ELF-1 (cell line): ENCODE measurements at regions not wholly inside any gene's neighbourhood (a gene's known extent, or its start where the extent isn't known, plus 50 kb on each side); places are given as distances from the start of the nearest gene placed in this dataset.
"Not testable (repeated sequence)": the region's sequence is repeated elsewhere in the genome, so short reads cannot be mapped to it uniquely, and the experiment has no call there.

ENCODE experiments used
- DNase-seq: peaks from one replicate; pipeline ENCODE4 v3.0.0-alpha.2; 2016; ENCODE audit warnings: low read depth, low spot score

DNA sequence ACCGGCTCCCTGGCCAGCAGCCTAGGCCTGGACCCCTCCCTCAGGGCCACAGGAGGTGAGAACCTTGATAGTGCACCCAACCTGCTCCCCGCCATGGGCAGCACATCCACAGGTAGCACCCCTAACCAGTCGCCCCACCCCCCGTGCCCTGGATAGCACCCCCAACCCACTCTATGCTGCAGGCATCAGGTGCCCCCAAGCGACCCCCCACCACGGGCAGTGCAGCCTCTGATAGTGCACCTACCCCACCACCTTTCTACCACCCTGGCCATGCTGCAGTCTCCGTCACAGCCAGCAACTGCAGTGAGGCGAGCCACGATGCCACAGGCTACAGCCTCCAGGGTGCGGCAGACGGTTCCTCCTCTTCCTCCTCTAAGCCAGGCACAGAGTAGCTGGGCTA, 55.6 kb downstream of the SOWAHC start:
- no peak for DNase-seq

DNA sequence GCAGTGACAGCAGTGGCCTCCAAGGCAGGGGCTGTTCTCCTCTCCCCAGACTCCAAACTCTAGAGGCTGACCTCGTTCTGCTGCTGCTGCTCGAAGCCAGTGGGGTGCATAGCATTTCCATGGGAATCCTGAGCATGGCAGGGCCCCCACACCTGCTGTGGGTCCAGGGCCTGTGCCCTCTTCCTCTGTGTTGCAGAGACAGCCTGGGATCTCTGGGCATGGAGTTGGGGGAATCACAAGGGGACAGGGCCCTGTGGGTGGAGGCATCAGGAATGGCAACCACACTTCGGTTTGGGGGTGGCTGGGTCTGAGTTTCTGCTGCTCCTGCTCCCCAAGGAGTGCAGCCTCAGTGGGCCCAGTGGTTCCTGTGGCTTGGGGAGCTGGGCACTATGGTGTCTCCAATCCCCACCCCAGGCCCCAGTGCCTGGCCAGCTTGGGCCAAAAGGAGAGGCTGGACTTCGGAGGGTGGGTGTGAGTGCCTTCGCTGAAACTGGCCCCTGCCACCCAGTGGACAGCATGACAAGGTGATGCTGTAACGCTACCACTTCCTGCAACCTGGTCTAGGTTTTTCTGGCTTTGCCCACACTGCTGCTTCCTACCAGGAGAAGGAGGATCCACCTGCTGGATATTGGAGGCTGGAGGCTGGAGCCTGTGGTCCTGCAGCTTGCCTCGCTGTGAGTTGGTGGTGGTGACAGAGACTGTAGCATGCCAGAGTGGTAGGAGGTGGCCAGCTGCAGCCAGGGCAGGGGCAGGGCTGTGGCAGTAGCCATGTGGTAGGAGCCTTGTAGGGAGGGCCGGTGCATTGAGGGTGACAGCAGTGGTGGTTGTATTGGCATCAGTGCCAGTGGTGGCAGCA, 56.6 kb downstream of the SOWAHC start:
- DNase-seq: no peak

DNA sequence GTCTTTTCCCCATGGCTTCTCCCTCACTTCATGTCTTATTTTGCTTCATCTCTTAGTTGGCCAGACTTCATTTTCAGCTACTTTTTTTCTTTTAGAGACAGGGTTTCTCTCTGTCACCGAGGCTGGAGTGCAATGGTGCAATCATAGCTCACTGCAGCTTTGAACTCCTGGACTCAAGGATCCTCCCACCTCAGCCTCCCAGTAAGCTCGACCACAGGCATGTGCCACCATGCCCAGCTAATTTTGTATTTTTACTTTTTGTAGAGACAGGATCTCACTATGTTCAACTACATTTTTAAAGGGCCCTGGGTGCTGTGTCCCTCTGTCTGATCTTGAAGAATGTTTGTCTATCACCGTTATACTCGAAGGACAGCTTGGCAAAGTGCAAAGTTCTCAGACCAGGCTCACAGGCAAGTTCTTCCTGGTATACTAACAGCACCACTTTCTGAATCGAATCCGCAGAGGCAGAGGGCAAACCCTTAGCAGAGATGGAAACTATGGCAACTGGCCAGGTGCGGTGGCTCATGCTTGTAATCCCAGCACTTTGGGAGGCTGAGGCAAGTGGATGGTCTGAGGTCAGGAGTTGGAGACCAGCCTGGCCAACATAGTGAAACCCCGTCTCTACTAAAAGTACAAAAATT, 60.9 kb downstream of the SOWAHC start:
- no peak for DNase-seq

DNA sequence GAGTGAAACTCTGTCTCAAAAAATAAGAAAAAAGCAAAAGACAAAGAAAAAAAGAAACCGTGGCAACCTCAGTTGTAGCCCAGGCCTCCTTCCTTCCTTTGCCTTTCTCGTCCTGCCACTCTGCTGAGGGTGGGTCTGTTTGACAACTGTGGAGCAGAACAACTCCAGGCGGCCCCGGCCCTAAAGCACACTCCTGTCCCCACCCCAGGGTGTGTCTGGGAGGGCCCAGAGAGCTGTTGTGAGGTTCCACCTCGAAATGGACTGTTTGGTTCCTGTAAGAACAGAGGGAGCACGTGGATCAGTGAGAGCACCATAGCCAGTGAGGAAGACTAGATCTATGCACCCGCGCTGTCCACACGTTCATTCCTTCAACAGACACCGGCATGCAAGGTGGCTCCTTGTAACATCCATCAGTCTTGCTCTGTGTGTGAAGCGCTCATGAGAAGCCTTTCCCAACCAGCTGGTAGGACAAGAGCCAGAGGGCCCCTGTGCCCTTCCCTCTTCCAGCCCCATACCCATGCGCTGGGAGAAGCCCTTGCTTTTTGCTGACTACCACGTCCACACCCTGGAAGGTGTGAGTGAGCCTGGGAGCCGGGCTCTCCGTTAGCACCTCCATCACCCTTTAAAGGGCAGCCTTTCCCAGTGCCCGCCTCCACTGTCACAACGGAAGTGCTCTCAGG, 61.6 kb downstream of the SOWAHC start:
- DNase-seq: no peak

DNA sequence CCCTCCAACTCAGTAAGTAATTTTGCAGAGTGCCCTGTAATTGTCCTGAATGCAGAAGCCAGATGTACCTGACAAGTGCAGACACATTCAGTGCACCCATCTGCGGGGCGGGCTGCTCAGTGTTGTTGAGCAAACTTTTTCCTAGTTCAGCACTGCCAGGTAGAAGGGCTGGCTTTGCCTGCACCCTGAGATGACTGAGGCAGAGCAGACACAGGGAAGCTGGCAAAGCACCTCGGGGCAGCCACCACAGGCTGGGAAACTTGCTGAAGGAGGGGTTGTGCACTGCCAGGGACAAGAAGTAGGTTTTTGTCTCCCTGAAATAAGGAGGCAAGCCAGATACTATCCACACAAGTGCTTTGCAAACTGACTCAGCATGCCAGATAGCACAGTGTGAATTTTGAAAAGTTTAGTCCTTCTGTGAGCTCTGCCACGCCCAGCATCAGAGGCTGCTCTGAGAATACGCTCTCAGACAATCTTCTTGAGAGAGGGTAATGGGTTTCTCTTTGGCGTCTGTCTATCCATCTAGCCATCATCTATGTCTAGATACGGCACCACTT, 62.3 kb downstream of the SOWAHC start:
- no peak for DNase-seq

DNA sequence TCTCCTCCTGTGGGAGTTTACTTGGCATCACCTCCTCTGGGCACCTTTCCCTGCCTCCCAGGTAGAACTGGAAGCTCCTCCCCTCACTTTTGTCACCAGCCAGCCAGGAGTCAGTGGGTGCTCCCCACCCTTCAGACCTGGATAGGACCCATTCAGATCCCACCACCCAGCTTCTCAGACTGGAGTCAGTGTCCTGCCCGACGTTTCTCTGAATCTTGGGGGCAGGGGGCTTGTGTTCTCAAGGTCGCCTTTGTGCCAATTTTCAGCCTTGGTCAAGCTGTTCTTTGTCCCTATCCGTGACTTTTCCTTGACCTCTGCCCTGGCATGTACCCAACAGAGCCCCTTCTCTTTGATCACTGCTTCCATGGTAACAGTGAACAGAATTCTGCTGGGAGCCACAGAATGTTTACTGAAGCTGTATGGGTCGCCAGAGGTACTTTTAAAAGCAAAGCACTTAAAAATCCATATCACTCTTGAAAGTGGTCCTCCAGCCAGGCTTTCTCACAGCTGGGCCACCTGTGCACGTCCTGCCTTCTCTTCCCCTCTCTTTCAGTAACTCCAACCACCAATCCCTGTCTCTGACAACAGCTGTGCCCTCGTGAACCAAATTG, 63.1 kb downstream of the SOWAHC start:
- DNase-seq: not testable (repeated sequence)

DNA sequence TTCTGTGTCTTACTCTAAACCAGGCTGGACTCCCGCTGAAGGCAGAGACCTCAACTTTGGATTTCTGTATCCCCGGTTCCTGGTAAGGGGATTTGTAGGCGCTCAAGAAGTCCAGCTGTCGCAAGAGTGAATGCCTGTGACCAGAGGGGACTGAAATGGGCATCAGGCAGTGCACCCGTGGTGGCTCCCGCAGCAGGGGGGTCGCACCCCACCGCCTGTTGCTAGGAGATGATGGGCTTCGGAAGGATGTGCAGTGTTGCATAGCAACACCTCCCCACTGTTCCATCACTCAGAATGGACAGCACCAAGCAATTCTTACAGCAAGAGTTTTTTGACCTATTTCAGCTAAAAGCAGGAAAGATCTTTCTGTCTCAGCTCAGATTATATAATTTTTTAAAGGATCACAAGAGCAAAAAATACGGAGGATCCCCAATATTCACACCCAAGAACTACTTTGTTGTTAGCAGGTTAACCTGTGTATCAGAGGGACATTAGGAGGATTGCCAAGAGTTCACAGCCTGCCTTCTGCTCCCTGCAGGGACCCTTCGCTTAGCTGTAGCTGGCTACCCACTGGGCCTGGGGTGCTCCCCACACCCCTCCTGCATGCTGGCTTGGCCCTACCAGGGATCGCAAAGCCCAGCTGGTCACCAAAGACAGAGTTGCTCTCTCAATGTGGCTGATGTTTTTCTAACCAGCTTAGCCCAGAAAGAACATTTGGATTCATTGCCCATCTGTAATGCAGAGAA, 63.8 kb downstream of the SOWAHC start:
- DNase-seq: no peak

DNA sequence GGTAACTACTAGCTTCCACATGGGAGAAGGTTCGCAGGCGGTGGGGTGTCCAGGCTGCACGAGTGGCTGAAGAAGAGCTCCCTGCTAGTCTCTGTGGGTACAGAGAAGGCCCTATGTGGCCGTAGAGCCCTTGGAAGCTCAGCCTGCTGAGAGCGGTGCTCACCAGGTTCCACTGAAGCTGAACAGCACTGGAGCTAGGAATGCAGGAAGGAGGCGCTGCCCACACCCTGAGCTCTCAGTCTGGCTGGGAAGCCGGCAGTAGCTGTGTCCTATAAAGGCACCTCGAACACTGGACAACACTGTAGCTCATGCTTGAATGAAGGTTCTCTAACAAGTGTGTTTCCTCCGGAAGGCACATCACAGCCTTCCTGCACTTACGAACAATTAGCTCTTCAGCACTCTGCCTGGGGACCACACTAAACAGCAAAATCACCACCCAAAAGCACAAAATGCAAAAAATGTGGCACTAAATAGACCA, 64.6 kb downstream of the SOWAHC start:
- not testable (repeated sequence) for DNase-seq

DNA sequence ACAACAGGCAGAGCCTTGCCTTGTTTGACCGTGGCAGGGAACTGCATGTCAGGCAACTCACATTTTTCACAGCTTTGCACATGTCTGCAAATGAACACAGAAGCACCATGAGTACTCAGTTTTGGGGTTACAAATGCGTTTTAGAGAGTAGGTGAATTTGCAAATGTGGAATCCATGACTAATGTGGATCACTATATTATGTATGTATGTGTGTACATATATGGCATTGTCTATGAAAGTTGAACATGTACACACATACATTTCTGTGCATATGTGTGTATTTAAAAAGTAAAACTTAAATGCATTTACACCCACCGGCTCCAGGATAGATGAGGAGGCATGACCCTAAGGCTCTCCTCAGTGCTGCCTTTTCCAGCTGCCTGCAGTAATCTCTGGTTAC, 65.1 kb downstream of the SOWAHC start:
- no peak for DNase-seq

DNA sequence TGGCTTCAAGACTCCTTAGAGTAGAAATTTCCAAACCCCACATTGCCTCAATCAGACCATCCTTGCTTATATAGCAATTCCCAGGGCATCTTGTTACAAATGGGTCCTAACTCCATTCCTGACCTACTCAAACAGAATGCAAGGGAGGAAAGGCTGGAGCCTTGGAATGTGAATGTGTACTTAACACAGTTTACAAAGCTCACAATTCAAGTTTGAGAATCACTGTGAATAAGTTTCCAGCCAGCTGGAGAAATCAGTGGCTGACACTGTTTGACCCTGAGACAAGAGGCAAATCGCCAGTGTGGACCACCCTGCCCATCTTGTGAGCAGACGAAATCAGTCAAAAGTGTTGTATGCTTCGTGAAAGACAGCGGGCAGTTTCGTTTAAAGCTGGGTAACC, 65.5 kb downstream of the SOWAHC start:
- no peak for DNase-seq

DNA sequence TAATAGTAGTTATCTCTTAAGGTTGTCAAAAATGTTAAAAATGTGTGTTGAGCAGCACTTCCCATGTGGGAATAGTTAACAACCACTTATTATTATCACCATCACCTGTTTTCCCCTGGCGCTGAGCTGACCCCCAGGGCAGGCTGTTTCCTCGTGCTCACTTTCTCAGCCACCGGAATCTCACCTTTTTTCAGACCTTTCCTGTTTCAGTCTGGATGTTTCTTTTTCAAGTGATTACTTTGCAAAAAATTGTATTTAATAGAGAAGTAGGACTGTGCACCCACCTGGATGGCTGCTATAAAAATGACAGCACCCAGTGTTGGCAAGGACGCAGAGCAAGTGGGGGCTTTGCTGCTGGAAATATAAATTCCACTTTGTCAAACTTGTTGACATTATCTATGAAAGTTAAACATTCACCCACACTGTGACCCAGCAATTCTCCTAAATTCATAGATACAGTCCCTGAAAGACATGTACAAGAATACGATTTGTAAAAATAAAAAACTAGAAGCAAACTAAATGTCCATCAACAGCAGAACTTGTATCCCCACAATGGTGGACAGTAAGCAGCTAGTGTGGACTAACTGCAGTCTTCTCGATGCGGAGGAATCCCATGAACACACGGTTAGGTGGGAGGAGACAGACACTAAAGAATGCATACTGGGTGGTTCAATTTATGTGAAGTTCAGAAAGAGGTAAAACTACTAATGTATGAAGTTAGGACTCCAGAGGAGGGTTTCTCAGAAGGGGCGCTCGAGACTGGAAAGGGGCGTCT, 66.5 kb downstream of the SOWAHC start:
- no peak for DNase-seq

DNA sequence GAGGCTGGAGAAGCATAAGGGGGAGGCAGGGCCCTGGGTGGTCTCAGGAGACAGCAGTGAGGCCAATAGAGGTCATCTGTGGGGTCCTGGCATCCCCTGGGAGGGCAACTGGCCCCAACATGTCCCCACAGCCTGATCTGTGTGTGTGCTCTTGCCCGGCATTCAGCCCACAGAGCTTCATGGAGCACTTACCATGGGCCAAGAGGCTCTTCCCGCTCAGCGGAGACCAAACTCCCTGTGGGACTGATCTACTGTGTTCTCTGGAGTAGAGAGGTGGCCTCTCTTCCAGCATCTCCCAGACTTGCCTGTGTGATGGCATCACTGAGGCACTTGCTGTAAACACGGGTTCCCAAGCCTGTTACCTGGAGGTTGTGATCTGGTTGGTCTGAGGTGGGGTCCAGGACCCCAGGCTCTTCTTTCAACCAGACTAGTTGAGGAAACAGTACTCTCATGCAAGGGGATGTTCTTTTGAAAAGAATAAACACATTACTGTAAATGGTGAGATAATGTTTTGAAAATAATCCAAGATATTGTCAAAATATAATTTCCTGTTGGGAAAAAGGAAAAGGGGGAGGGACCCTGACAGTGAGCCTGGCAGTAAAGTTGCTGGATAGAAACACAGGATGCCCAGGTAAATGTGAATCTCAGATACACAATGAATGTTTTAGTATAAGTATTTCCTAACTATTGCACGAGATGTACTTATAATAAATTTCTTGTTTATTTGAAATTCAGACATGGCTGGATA, 67.6 kb downstream of the SOWAHC start:
- DNase-seq: no peak

DNA sequence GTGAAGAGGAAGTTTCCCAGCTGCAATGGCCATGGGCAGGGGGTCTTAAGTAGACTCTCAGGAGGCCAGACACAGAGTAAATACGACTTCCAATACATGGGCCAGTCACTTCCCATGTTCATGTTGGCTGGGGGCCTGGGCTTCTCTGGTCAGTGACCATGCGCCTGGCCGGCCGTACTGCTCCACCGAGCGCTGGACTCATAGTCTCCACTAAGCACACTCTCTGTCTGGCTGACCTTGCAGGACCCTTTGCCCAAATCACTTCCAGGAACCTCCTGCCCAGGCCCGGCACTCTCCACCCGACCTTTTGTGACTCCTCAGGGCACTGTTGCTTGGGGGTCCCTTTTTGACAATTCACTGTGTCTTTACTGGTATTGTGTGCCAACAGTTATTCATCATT, 69.3 kb downstream of the SOWAHC start:
- no peak for DNase-seq

DNA sequence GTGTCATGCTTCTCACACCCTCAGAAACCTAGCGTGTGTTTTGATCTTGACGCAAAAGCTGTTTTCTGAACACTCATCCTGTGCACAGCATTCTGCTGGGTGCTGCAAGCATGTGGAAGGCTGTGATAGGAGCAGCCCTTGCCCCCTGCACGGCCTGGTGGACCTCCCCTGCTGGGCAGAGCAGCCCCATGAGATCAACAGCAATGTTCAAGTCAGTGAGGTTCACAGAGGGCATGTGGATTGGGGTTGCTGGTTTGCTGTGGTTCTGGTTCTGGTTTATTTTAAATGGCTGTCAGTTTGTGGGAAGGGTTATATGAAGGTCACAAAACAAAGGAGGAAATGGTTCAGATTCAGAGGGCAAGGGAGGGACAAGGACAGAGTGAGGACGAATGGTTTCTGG, 71.3 kb downstream of the SOWAHC start:
- no peak for DNase-seq

DNA sequence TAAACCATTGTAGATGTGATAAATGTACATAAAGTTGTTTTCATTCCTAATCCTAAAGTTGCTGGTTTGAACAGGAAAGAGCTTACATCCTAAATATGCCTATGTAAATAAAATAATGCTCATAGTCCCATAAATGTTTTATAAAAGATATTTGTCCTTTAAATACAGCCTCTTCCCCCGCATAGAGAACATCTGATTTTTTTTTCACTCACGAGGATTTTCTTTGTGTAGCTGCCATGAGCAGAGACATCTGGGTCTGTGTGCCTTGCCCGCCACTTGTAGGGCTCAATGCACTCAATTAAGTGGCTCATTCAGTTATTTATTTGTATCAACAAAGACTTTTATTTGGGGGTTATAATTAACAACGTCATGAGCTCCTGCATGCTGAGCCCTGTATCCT, 72.8 kb downstream of the SOWAHC start:
- DNase-seq: no peak

DNA sequence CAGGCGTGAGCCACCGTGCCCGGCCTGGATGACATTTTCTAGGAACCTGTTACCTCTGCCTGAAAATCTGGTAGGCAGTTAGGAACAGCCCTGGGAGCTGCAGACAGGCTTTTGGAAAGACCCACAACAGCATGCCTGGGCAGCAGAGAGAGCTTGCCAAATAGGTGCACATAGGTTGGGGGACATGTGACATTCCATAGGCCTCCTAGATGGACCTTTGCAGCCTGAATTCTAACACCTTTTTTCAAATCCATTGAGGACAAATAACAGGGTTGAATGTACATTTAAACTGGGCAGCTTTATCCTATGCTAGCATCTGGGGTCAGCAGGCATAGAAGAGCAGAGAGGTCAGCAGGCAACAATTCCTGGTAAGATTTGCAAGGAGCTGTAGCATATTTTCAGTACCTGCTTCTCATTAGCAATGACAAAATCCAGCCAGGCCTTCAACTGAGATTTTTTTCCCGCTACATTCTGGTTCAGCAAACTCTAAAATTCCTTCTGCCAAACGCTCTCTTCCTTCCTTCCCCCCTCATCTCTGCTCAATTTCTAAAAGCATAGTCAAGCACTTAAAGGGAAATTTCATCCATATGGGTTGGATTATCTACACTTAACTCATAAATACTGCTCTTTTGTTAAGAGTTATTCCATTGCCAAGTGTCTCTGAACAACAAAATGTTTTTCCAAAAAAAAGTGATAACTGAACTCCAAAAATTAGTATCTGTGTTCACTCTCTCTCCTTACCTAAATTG, 75.2 kb downstream of the SOWAHC start:
- no peak for DNase-seq

DNA sequence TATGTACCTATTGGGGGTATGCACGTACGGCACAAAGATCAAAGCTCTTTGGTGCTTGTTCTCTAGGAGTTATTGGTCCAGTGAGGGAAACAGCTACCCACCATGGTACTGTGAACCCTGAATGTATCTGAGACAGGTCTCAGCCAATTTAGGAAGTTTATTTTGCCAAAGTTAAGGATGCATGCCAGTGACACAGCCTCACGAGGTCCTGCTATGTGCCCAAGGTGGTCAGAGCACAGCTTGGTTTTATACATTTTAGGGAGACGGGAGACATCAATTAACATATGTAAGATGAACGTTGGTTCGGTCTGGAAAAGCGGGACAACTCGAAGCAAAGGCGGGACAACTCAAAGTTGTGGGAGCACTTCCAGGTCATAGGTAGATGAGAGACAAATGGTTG, 75.8 kb downstream of the SOWAHC start:
- DNase-seq: no peak

DNA sequence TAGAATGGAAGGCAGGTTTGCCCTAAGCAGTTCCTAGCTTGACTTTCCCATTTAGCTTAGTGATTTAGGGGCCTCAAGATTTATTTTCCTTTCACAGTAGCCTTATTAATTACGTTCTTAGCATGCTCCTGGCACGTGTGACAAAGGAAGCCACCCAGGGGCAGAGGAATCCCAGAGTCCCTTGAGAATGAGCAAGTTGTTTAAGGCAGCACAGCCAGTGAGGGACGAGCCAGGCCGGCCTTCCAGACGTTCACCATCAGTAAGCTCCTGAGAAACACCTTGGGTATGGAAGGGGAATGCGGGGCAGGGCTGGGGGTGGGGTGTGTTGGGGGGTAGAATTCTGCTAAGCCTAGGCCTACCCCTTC, 76.3 kb downstream of the SOWAHC start:
- DNase-seq: no peak
